NT2/D1 (cell line): ENCODE measurements at regions not wholly inside any gene's neighbourhood (a gene's known extent, or its start where the extent isn't known, plus 50 kb on each side); places are given as distances from the start of the nearest gene placed in this dataset.
"Not testable (repeated sequence)": the region's sequence is repeated elsewhere in the genome, so short reads cannot be mapped to it uniquely, and the experiment has no call there.

Source experiments
- SUZ12 ChIP-seq: IDR thresholded peaks from 2 replicates; pipeline ENCODE4 v1.6.1; 2011; ENCODE audit not compliant: insufficient read length, insufficient read depth; ENCODE audit errors: extremely low read depth
- ZNF274 ChIP-seq: IDR thresholded peaks from 2 replicates; pipeline ENCODE4 v1.6.1; 2011; ENCODE audit warnings: mild to moderate bottlenecking, low read depth, low read length

- not testable (repeated sequence) for TF ChIP-seq SUZ12, ZNF274
Observed at GRCh38 chr12:54799966-54800365, 54.4 kb upstream of the MUCL1 start.
